H1 (cell line): ENCODE measurements at regions not wholly inside any gene's neighbourhood (a gene's known extent, or its start where the extent isn't known, plus 50 kb on each side); places are given as distances from the start of the nearest gene placed in this dataset.

Source experiments
- CTCF ChIA-PET: fragments of 300-600 bp; sonication (Branson Sonifier 250); formaldehyde crosslinking; loops from one replicate; lab custom pipeline; 2021; ENCODE audit not compliant: partially characterized antibody; lab: Charles Lee
- POLR2A ChIA-PET: fragments of 300-600 bp; sonication (Branson Sonifier 250); formaldehyde crosslinking; loops from one replicate; lab custom pipeline; 2021; ENCODE audit warnings: inconsistent platforms; ENCODE audit not compliant: partially characterized antibody; lab: Charles Lee
- DNase-seq, 2 experiments: peaks; one replicate each; pipeline versions ENCODE4 v3.0.0 to v3.0.0-alpha.2; 2010 to 2022; ENCODE audit warnings: low spot score in 2 of 2, low read depth in 1 of 2, mixed read lengths in 1 of 2
- FAIRE-seq: peaks from 2 replicates; lab custom pipeline; 2011; peaks lifted over from hg19 to GRCh38; lab: Jason Lieb, UNC
- H2AFZ ChIP-seq: 2 replicates; pipeline ENCODE4 v1.8.1; 2012; ENCODE audit warnings: low read length, inconsistent platforms
- H2AK5ac ChIP-seq: 2 replicates; pipeline ENCODE4 v1.6.1; 2013; ENCODE audit warnings: low read depth, low read length
- H2BK120ac ChIP-seq: replicated peaks from 2 replicates; pipeline ENCODE3; 2013; ENCODE audit warnings: low read depth, low read length, inconsistent platforms
- H2BK12ac ChIP-seq: 2 replicates; pipeline ENCODE4 v1.6.1; 2013; ENCODE audit warnings: low read depth, low read length
- H2BK15ac ChIP-seq: 2 replicates; pipeline ENCODE4 v1.6.1; 2013; ENCODE audit warnings: low read length
- H2BK20ac ChIP-seq: 2 replicates; pipeline ENCODE4 v1.6.1; 2013; ENCODE audit warnings: low read length
- H2BK5ac ChIP-seq: 2 replicates; pipeline ENCODE4 v1.6.1; 2013; ENCODE audit warnings: low read depth, low read length
- H3K14ac ChIP-seq: 2 replicates; pipeline ENCODE4 v1.6.1; 2013; ENCODE audit warnings: inconsistent platforms; ENCODE audit not compliant: insufficient read length
- H3K18ac ChIP-seq: 2 replicates; pipeline ENCODE4 v1.6.1; 2013; ENCODE audit warnings: low read length; ENCODE audit errors: extremely low read depth
- H3K23ac ChIP-seq: 2 replicates; pipeline ENCODE4 v1.6.1; 2013; ENCODE audit warnings: inconsistent platforms; ENCODE audit not compliant: insufficient read length
- H3K23me2 ChIP-seq: 2 replicates; pipeline ENCODE4 v1.6.1; 2013; ENCODE audit warnings: low read depth, low read length
- H3K27ac ChIP-seq: 2 replicates; pipeline ENCODE4 v1.6.1; 2011; ENCODE audit warnings: low read depth, low read length, inconsistent platforms
- H3K27me3 ChIP-seq, 4 experiments: replicated peaks in 1 of 4; 1 replicate in 1 of 4; 2 replicates in 3 of 4; pipeline versions ENCODE4 v1.6.1 to v1.8.1; 2011 to 2013; ENCODE audit warnings: low read length in 3 of 4, mild to moderate bottlenecking in 3 of 4, inconsistent platforms in 2 of 4, mixed read lengths in 2 of 4, moderate library complexity in 1 of 4; ENCODE audit not compliant: control insufficient read depth in 3 of 4, insufficient read depth in 3 of 4; ENCODE audit errors: extremely low read depth in 1 of 4
- H3K36me3 ChIP-seq, 4 experiments: 2 replicates each; pipeline versions ENCODE4 v1.6.1 to v1.8.1; 2011 to 2013; ENCODE audit warnings: mild to moderate bottlenecking in 4 of 4, low read length in 3 of 4, moderate library complexity in 2 of 4, control low read depth in 1 of 4, inconsistent platforms in 1 of 4; ENCODE audit not compliant: insufficient read depth in 4 of 4, control insufficient read depth in 2 of 4
- H3K4ac ChIP-seq: replicated peaks from 2 replicates; pipeline ENCODE3; 2013; ENCODE audit warnings: low read length, low read depth, mixed read lengths, inconsistent platforms; ENCODE audit not compliant: insufficient read length
- H3K4me1 ChIP-seq, 4 experiments: replicated peaks in 1 of 4; 1 replicate in 1 of 4; 2 replicates in 3 of 4; pipeline versions ENCODE4 v1.6.1 to v1.8.1; 2011 to 2013; ENCODE audit warnings: low read length in 3 of 4, inconsistent platforms in 2 of 4, mixed read lengths in 1 of 4; ENCODE audit not compliant: insufficient read depth in 4 of 4, control insufficient read depth in 3 of 4
- H3K4me2 ChIP-seq, 2 experiments: 2 replicates each; pipeline versions ENCODE4 v1.6.1 to v1.8.1; 2011 to 2013; ENCODE audit warnings: low read depth in 2 of 2, low read length in 2 of 2, control low read depth in 1 of 2, inconsistent platforms in 1 of 2, mild to moderate bottlenecking in 1 of 2; ENCODE audit not compliant: insufficient read depth in 1 of 2
- H3K4me3 ChIP-seq, 4 experiments: fragments of 200-600, 300-600 bp in 1 of 4; sonication (generic), shearing (Covaris generic), sonication (Bioruptor Twin) in 1 of 4; 2 replicates each; pipeline versions ENCODE4 v1.5.1 to v1.8.1; 2011 to 2016; ENCODE audit warnings: low read length in 4 of 4, low read depth in 3 of 4, control low read depth in 2 of 4, inconsistent platforms in 2 of 4, mild to moderate bottlenecking in 2 of 4, mixed read lengths in 1 of 4, moderate library complexity in 1 of 4; ENCODE audit not compliant: insufficient read depth in 2 of 4; ENCODE audit errors: extremely low read depth in 1 of 4
- H3K56ac ChIP-seq: replicated peaks from 2 replicates; pipeline ENCODE3; 2013; ENCODE audit warnings: low read depth, mild to moderate bottlenecking, mixed read lengths, low read length, inconsistent platforms; ENCODE audit not compliant: insufficient read length
- H3K79me1 ChIP-seq: 2 replicates; pipeline ENCODE4 v1.6.1; 2013; ENCODE audit warnings: low read depth, low read length, control low read depth
- H3K79me2 ChIP-seq, 2 experiments: 2 replicates each; pipeline versions ENCODE4 v1.6.1 to v1.8.1; 2012 to 2013; ENCODE audit warnings: low read length in 2 of 2, mild to moderate bottlenecking in 2 of 2, inconsistent platforms in 1 of 2; ENCODE audit not compliant: insufficient read depth in 2 of 2, control insufficient read depth in 1 of 2
- H3K9ac ChIP-seq, 4 experiments: replicated peaks in 1 of 4; 1 replicate in 1 of 4; 2 replicates in 3 of 4; pipeline versions ENCODE4 v1.6.1 to v1.8.1; 2011 to 2013; ENCODE audit warnings: low read depth in 3 of 4, low read length in 3 of 4, control low read depth in 2 of 4, mild to moderate bottlenecking in 2 of 4, moderate library complexity in 2 of 4, inconsistent platforms in 1 of 4; ENCODE audit errors: extremely low read depth in 1 of 4
- H3K9me3 ChIP-seq, 2 experiments: 2 replicates each; pipeline versions ENCODE4 v1.6.1 to v1.8.1; 2012 to 2013; ENCODE audit warnings: mild to moderate bottlenecking in 2 of 2, moderate library complexity in 2 of 2, control low read depth in 1 of 2, inconsistent platforms in 1 of 2, low read depth in 1 of 2, low read length in 1 of 2, mixed read lengths in 1 of 2; ENCODE audit not compliant: insufficient read depth in 2 of 2
- H4K20me1 ChIP-seq, 2 experiments: replicated peaks in 1 of 2; 2 replicates each; pipeline versions ENCODE3 to v1.8.1; 2011 to 2013; ENCODE audit warnings: inconsistent platforms in 2 of 2, low read length in 2 of 2, mild to moderate bottlenecking in 1 of 2; ENCODE audit not compliant: insufficient read depth in 2 of 2, control insufficient read depth in 1 of 2
- H4K5ac ChIP-seq: 2 replicates; pipeline ENCODE4 v1.6.1; 2013; ENCODE audit warnings: low read length, low read depth, mixed read lengths, inconsistent platforms; ENCODE audit not compliant: insufficient read length
- H4K8ac ChIP-seq: 2 replicates; pipeline ENCODE4 v1.8.0; 2013; ENCODE audit warnings: mild to moderate bottlenecking, moderate library complexity, low read length, inconsistent platforms; ENCODE audit not compliant: insufficient read depth; ENCODE audit errors: extremely low read depth
- H4K91ac ChIP-seq: replicated peaks from 2 replicates; pipeline ENCODE3; 2013; ENCODE audit warnings: low read length, mixed read lengths, inconsistent platforms; ENCODE audit not compliant: insufficient read length
- CTBP2 ChIP-seq: IDR thresholded peaks from 2 replicates; pipeline ENCODE4 v1.7.0; 2011; ENCODE audit warnings: borderline replicate concordance, mild to moderate bottlenecking, moderate library complexity, mixed read lengths, low read length; ENCODE audit not compliant: insufficient read depth, insufficient read length
- RBBP5 ChIP-seq: IDR thresholded peaks from 2 replicates; pipeline ENCODE4 v1.7.1; 2012; ENCODE audit warnings: low read depth, mild to moderate bottlenecking, inconsistent platforms, low read length, moderate library complexity, borderline replicate concordance
- WGBS, 2 experiments: shearing (Covaris generic) in 1 of 2; methylation state at CpG; one replicate each; pipeline versions ENCODE4 v1.1.6 to v1.1.7; 2013 to 2015; ENCODE audit warnings: low lambda C conversion rate in 2 of 2, mixed read lengths in 2 of 2, inconsistent platforms in 1 of 2, low coverage in 1 of 2, missing lambda C conversion rate in 1 of 2; ENCODE audit not compliant: insufficient replicate concordance in 2 of 2, insufficient coverage in 1 of 2, insufficient read length in 1 of 2; ENCODE audit errors: extremely low coverage in 1 of 2, missing lambda C conversion rate in 1 of 2; 5-methylcytosine and 5-hydroxymethylcytosine counted together
- TF ChIP-seq, protein P1 (sequence below): IDR thresholded peaks from 2 replicates; pipeline ENCODE4 v1.6.1; 2011; ENCODE audit warnings: low read depth, mild to moderate bottlenecking, low read length; ENCODE audit not compliant: insufficient read depth

- FAIRE-seq (no peak), DNase-seq (no peak)
- Histone ChIP-seq H3K4me3 (no peak overlapping the region), H3K79me1 (no peaks in the 10 kb centered on the region), H3K27ac (no peak overlapping the region), H4K20me1 (no peaks in the 10 kb centered on the region), H3K56ac (no peak overlapping the region), H3K23me2 (no peaks in the 10 kb centered on the region), H3K9ac (no peak overlapping the region), H3K27me3 (no peaks in the 10 kb centered on the region), H2AFZ (no peak overlapping the region), H4K91ac (no peak overlapping the region), H2BK20ac (no peak overlapping the region), H3K4ac (no peak overlapping the region), H3K23ac (no peak overlapping the region), H3K36me3 (no peaks in the 10 kb centered on the region), H4K5ac (no peak overlapping the region), H3K9me3 (no peaks in the 10 kb centered on the region), H3K4me2 (no peak overlapping the region), H2AK5ac (no peak overlapping the region), H3K79me2 (no peaks in the 10 kb centered on the region), H3K4me1 (peaks cover 0 to 7% (median 3%) of the 10 kb centered on the region in 4 experiments; a peak in 4 of 7 replicates), H2BK15ac (no peak overlapping the region), H2BK120ac (no peak overlapping the region), H2BK12ac (no peak overlapping the region), H4K8ac (no peak overlapping the region), H3K18ac (no peak overlapping the region), H3K14ac (no peak overlapping the region), H2BK5ac (no peak overlapping the region)
- CTCF ChIA-PET = interaction anchor here (0.6 to 1.2 kb wide), 3 partner anchors 61 to 525 kb away, joined by 3 read pairs; no protein-coding TSS in a partner anchor
- TF ChIP-seq, protein P1, sequence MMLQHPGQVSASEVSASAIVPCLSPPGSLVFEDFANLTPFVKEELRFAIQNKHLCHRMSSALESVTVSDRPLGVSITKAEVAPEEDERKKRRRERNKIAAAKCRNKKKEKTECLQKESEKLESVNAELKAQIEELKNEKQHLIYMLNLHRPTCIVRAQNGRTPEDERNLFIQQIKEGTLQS = no peak
- TF ChIP-seq RBBP5 = no peak
- TF ChIP-seq CTBP2 = no peak
- 95% methylated on average over 7 of the region's 8 CpGs; no CpG with 5 or more reads in 1 of the 2 experiments for WGBS, 2 experiments
- POLR2A ChIA-PET = no interaction called here
These were observed 89.0 kb downstream of the DRD1 start for GRCh38 chr5:175354964-175355363.
